H1 (cell line): ENCODE measurements at regions not wholly inside any gene's neighbourhood (a gene's known extent, or its start where the extent isn't known, plus 50 kb on each side); places are given as distances from the start of the nearest gene placed in this dataset.

Source experiments
- BACH1 ChIP-seq: IDR thresholded peaks from 2 replicates; pipeline ENCODE4 v1.6.1; 2012; ENCODE audit warnings: low read length, improper control_type of control experiment
- BRCA1 ChIP-seq: IDR thresholded peaks from 2 replicates; pipeline ENCODE4 v1.6.1; 2012; ENCODE audit warnings: low read depth, low read length, improper control_type of control experiment
- CHD1 ChIP-seq: IDR thresholded peaks from 2 replicates; pipeline ENCODE4 v1.6.1; 2012; ENCODE audit warnings: low read depth, low read length, improper control_type of control experiment
- CHD2 ChIP-seq: IDR thresholded peaks from 2 replicates; pipeline ENCODE4 v1.6.1; 2012; ENCODE audit warnings: low read length, improper control_type of control experiment
- EZH2 ChIP-seq: fragments of 200-600 bp; sonication (generic); IDR thresholded peaks from 2 replicates; pipeline ENCODE4 v1.7.1; 2012; ENCODE audit warnings: low read depth, mild to moderate bottlenecking, moderate library complexity, low read length, inconsistent platforms; ENCODE audit not compliant: severe bottlenecking
- HDAC6 ChIP-seq: IDR thresholded peaks from one replicate; pipeline ENCODE4 v1.7.1; 2012; ENCODE audit warnings: low read depth, mild to moderate bottlenecking, inconsistent platforms, low read length, moderate library complexity
- MAFK ChIP-seq: IDR thresholded peaks from 2 replicates; pipeline ENCODE4 v1.6.1; 2012; ENCODE audit warnings: low read depth, mild to moderate bottlenecking, improper control_type of control experiment, low read length
- RBBP5 ChIP-seq: IDR thresholded peaks from 2 replicates; pipeline ENCODE4 v1.7.1; 2012; ENCODE audit warnings: low read depth, mild to moderate bottlenecking, inconsistent platforms, low read length, moderate library complexity, borderline replicate concordance
- SIN3A ChIP-seq, 2 experiments: IDR thresholded peaks in 1 of 2; conservative IDR thresholded peaks in 1 of 2; 2 replicates each; pipeline ENCODE4 v1.6.1; 2011 to 2012; ENCODE audit warnings: low read length in 2 of 2, improper control_type of control experiment in 1 of 2, low read depth in 1 of 2, mild to moderate bottlenecking in 1 of 2
- SP4 ChIP-seq: IDR thresholded peaks from 2 replicates; pipeline ENCODE4 v1.6.1; 2012; ENCODE audit warnings: low read length, inconsistent platforms
- TBP ChIP-seq: IDR thresholded peaks from 2 replicates; pipeline ENCODE4 v1.6.1; 2011; ENCODE audit warnings: low read depth, low read length, improper control_type of control experiment
- TF ChIP-seq, protein P1 (sequence below): fragments of 300-600 bp; sonication (generic); IDR thresholded peaks from 2 replicates; pipeline ENCODE4 v1.7.1; 2012; ENCODE audit warnings: low read length, moderate library complexity, mild to moderate bottlenecking, inconsistent platforms; ENCODE audit not compliant: insufficient replicate concordance
- TF ChIP-seq, protein P2 (sequence below): IDR thresholded peaks from 2 replicates; pipeline ENCODE4 v1.6.1; 2012; ENCODE audit warnings: inconsistent platforms

DNA sequence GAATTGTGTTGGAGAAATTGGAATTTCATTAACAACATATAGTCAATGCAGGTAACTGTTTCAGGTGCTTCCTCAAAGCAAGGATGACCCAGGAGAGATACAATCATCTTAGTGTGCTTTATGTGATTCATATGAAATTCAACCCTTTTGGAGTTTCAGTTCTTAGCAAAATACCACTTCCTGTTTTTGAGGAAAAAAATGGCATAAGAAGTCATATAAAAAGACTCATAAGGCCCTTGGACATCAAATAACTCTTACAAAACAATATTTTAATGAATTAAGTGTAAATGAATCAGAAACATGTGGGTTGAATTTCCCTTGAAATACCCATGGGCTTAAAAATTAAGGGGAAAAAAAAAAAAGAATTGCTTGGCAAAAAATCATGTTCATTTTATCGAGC is 926.6 kb downstream of the LTN1 start (continued):
- TF ChIP-seq, protein P1, sequence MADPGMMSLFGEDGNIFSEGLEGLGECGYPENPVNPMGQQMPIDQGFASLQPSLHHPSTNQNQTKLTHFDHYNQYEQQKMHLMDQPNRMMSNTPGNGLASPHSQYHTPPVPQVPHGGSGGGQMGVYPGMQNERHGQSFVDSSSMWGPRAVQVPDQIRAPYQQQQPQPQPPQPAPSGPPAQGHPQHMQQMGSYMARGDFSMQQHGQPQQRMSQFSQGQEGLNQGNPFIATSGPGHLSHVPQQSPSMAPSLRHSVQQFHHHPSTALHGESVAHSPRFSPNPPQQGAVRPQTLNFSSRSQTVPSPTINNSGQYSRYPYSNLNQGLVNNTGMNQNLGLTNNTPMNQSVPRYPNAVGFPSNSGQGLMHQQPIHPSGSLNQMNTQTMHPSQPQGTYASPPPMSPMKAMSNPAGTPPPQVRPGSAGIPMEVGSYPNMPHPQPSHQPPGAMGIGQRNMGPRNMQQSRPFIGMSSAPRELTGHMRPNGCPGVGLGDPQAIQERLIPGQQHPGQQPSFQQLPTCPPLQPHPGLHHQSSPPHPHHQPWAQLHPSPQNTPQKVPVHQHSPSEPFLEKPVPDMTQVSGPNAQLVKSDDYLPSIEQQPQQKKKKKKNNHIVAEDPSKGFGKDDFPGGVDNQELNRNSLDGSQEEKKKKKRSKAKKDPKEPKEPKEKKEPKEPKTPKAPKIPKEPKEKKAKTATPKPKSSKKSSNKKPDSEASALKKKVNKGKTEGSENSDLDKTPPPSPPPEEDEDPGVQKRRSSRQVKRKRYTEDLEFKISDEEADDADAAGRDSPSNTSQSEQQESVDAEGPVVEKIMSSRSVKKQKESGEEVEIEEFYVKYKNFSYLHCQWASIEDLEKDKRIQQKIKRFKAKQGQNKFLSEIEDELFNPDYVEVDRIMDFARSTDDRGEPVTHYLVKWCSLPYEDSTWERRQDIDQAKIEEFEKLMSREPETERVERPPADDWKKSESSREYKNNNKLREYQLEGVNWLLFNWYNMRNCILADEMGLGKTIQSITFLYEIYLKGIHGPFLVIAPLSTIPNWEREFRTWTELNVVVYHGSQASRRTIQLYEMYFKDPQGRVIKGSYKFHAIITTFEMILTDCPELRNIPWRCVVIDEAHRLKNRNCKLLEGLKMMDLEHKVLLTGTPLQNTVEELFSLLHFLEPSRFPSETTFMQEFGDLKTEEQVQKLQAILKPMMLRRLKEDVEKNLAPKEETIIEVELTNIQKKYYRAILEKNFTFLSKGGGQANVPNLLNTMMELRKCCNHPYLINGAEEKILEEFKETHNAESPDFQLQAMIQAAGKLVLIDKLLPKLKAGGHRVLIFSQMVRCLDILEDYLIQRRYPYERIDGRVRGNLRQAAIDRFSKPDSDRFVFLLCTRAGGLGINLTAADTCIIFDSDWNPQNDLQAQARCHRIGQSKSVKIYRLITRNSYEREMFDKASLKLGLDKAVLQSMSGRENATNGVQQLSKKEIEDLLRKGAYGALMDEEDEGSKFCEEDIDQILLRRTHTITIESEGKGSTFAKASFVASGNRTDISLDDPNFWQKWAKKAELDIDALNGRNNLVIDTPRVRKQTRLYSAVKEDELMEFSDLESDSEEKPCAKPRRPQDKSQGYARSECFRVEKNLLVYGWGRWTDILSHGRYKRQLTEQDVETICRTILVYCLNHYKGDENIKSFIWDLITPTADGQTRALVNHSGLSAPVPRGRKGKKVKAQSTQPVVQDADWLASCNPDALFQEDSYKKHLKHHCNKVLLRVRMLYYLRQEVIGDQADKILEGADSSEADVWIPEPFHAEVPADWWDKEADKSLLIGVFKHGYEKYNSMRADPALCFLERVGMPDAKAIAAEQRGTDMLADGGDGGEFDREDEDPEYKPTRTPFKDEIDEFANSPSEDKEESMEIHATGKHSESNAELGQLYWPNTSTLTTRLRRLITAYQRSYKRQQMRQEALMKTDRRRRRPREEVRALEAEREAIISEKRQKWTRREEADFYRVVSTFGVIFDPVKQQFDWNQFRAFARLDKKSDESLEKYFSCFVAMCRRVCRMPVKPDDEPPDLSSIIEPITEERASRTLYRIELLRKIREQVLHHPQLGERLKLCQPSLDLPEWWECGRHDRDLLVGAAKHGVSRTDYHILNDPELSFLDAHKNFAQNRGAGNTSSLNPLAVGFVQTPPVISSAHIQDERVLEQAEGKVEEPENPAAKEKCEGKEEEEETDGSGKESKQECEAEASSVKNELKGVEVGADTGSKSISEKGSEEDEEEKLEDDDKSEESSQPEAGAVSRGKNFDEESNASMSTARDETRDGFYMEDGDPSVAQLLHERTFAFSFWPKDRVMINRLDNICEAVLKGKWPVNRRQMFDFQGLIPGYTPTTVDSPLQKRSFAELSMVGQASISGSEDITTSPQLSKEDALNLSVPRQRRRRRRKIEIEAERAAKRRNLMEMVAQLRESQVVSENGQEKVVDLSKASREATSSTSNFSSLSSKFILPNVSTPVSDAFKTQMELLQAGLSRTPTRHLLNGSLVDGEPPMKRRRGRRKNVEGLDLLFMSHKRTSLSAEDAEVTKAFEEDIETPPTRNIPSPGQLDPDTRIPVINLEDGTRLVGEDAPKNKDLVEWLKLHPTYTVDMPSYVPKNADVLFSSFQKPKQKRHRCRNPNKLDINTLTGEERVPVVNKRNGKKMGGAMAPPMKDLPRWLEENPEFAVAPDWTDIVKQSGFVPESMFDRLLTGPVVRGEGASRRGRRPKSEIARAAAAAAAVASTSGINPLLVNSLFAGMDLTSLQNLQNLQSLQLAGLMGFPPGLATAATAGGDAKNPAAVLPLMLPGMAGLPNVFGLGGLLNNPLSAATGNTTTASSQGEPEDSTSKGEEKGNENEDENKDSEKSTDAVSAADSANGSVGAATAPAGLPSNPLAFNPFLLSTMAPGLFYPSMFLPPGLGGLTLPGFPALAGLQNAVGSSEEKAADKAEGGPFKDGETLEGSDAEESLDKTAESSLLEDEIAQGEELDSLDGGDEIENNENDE = no peak
- TF ChIP-seq BRCA1 (no peak), CHD2 (no peak), HDAC6 (no peak), SIN3A (conservative IDR thresholded peaks at IDR 0.05 in 1 of 2, IDR thresholded peaks at IDR 0.05 in 1 of 2; ENCODE audit: low read depth in 1 of 2, low read length in 2 of 2) (no peak), TBP (no peak), BACH1 (no peak), SP4 (no peak), CHD1 (no peak), RBBP5 (no peak), MAFK (no peak), EZH2 (no peak)
- TF ChIP-seq, protein P2, sequence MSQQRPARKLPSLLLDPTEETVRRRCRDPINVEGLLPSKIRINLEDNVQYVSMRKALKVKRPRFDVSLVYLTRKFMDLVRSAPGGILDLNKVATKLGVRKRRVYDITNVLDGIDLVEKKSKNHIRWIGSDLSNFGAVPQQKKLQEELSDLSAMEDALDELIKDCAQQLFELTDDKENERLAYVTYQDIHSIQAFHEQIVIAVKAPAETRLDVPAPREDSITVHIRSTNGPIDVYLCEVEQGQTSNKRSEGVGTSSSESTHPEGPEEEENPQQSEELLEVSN = no peak
